MM.1S (cell line): ENCODE measurements at regions not wholly inside any gene's neighbourhood (a gene's known extent, or its start where the extent isn't known, plus 50 kb on each side); places are given as distances from the start of the nearest gene placed in this dataset.

ENCODE experiments used
- DNase-seq: peaks from one replicate; pipeline ENCODE4 v3.0.0-alpha.2; 2015
- H2AFZ ChIP-seq: fragments of 300-600 bp; sonication (generic); 2 replicates; pipeline ENCODE4 v1.6.0; 2016; ENCODE audit warnings: antibody characterized with exemption, low read length
- H3F3A ChIP-seq: fragments of 300-600 bp; sonication (generic); 2 replicates; pipeline ENCODE4 v1.6.1; 2016; ENCODE audit warnings: mild to moderate bottlenecking, antibody characterized with exemption, low read length, moderate library complexity, mixed read lengths; ENCODE audit not compliant: insufficient read depth
- H3K27ac ChIP-seq: fragments of 300-600 bp; sonication (generic); 2 replicates; pipeline ENCODE4 v1.5.1; 2016; ENCODE audit warnings: mild to moderate bottlenecking, low read length
- H3K27me3 ChIP-seq: fragments of 300-600 bp; sonication (generic); replicated peaks from 2 replicates; pipeline ENCODE4 v1.6.0; 2016; ENCODE audit warnings: low read length; ENCODE audit not compliant: insufficient read depth
- H3K36me3 ChIP-seq: fragments of 300-600 bp; sonication (generic); replicated peaks from 2 replicates; pipeline ENCODE4 v1.6.1; 2016; ENCODE audit warnings: mild to moderate bottlenecking, low read length, mixed read lengths; ENCODE audit not compliant: insufficient read depth
- H3K4me1 ChIP-seq: fragments of 300-600 bp; sonication (generic); 2 replicates; pipeline ENCODE4 v1.6.1; 2016; ENCODE audit warnings: low read length, mixed read lengths
- H3K4me2 ChIP-seq: fragments of 300-600 bp; sonication (generic); 2 replicates; pipeline ENCODE4 v1.6.0; 2016; ENCODE audit warnings: low read depth, low read length
- H3K4me3 ChIP-seq: fragments of 300-600 bp; sonication (generic); 2 replicates; pipeline ENCODE4 v1.5.1; 2016; ENCODE audit warnings: low read length, mixed read lengths
- H3K79me2 ChIP-seq: fragments of 300-600 bp; sonication (generic); 2 replicates; pipeline ENCODE4 v1.6.1; 2016; ENCODE audit warnings: mixed run types, low read length, mixed read lengths
- H3K9ac ChIP-seq: fragments of 300-600 bp; sonication (generic); 2 replicates; pipeline ENCODE4 v1.6.1; 2016; ENCODE audit warnings: low read length, mixed read lengths
- H3K9me2 ChIP-seq: fragments of 300-600 bp; sonication (generic); replicated peaks from 2 replicates; pipeline ENCODE4 v1.6.1; 2016; ENCODE audit warnings: mild to moderate bottlenecking, low read length, mixed read lengths; ENCODE audit not compliant: insufficient read depth
- H3K9me3 ChIP-seq: fragments of 300-600 bp; sonication (generic); replicated peaks from 2 replicates; pipeline ENCODE4 v1.6.1; 2016; ENCODE audit warnings: mild to moderate bottlenecking, low read length, mixed read lengths; ENCODE audit not compliant: insufficient read depth
- H4K20me1 ChIP-seq: fragments of 300-600 bp; sonication (generic); 2 replicates; pipeline ENCODE4 v1.6.1; 2016; ENCODE audit warnings: mild to moderate bottlenecking, low read length, moderate library complexity, mixed read lengths; ENCODE audit not compliant: insufficient read depth
- EZH2 ChIP-seq: fragments of 300-600 bp; sonication (generic); optimal IDR thresholded peaks from 2 replicates; pipeline ENCODE3; 2017; ENCODE audit warnings: low read depth, mild to moderate bottlenecking, antibody characterized with exemption, low read length, mixed read lengths
- EZH2phosphoT487 ChIP-seq: fragments of 300-600 bp; sonication (generic); IDR thresholded peaks from 2 replicates; pipeline ENCODE4 v1.6.1; 2018; ENCODE audit warnings: antibody characterized with exemption, low read length
- TF ChIP-seq, protein P1 (sequence below): fragments of 300-600 bp; sonication (generic); IDR thresholded peaks from 2 replicates; pipeline ENCODE4 v1.5.1; 2016; ENCODE audit warnings: antibody characterized with exemption, low read length, mixed read lengths

DNA sequence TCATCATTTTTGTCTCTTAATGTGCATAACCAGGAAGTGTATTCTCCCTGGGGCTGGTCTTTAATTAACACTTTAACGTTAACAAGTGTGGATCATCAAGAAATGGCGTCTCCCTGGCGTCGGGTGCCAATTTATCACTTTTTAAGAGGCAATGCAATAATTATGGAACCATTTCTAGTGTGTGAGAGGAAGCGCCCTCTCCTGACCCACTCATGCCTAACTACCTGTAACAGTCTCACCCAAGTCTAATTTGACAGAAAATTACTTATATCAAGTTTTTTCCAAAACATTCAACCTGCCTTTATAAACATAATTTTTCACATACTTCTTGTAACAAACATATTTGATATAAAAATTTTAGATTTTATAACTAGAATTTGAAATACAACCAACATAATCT lies 905.3 kb upstream of the MDGA2 start:
- H3K27ac ChIP-seq = no peak overlapping the region
- H3K4me1 ChIP-seq = no peaks in the 10 kb centered on the region
- TF ChIP-seq, protein P1, sequence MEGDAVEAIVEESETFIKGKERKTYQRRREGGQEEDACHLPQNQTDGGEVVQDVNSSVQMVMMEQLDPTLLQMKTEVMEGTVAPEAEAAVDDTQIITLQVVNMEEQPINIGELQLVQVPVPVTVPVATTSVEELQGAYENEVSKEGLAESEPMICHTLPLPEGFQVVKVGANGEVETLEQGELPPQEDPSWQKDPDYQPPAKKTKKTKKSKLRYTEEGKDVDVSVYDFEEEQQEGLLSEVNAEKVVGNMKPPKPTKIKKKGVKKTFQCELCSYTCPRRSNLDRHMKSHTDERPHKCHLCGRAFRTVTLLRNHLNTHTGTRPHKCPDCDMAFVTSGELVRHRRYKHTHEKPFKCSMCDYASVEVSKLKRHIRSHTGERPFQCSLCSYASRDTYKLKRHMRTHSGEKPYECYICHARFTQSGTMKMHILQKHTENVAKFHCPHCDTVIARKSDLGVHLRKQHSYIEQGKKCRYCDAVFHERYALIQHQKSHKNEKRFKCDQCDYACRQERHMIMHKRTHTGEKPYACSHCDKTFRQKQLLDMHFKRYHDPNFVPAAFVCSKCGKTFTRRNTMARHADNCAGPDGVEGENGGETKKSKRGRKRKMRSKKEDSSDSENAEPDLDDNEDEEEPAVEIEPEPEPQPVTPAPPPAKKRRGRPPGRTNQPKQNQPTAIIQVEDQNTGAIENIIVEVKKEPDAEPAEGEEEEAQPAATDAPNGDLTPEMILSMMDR = no peak
- TF ChIP-seq EZH2 = no peak
- no peaks in the 10 kb centered on the region for H3K79me2 ChIP-seq
- no peak overlapping the region for H3K4me2 ChIP-seq
- no peaks in the 10 kb centered on the region for H3K36me3 ChIP-seq
- DNase-seq = no peak
- no peaks in the 10 kb centered on the region for H3K27me3 ChIP-seq
- no peaks in the 10 kb centered on the region for H3F3A ChIP-seq
- no peak overlapping the region for H3K4me3 ChIP-seq
- H4K20me1 ChIP-seq = no peaks in the 10 kb centered on the region
- no peak overlapping the region for H2AFZ ChIP-seq
- no peaks in the 10 kb centered on the region for H3K9me2 ChIP-seq
- H3K9me3 ChIP-seq = no peaks in the 10 kb centered on the region
- H3K9ac ChIP-seq = no peak overlapping the region

GRCh38 chr14:48575772-48576171 lies 900.4 kb upstream of the MDGA2 start:
- DNase-seq = no peak
- Histone ChIP-seq H3K4me3 (no peak overlapping the region), H4K20me1 (no peaks in the 10 kb centered on the region), H3K9ac (no peak overlapping the region), H3K27ac (no peak overlapping the region), H3K9me3 (no peaks in the 10 kb centered on the region), H3K9me2 (no peaks in the 10 kb centered on the region), H2AFZ (no peak overlapping the region), H3K36me3 (no peaks in the 10 kb centered on the region), H3F3A (no peaks in the 10 kb centered on the region), H3K4me1 (no peaks in the 10 kb centered on the region), H3K27me3 (no peaks in the 10 kb centered on the region), H3K79me2 (no peaks in the 10 kb centered on the region), H3K4me2 (no peak overlapping the region)
- TF ChIP-seq, protein P1 = no peak
- TF ChIP-seq EZH2phosphoT487 (no peak), EZH2 (no peak)

- no peaks in the 10 kb centered on the region for H3K79me2 ChIP-seq
- TF ChIP-seq, protein P1 = no peak
- H3K27me3 ChIP-seq = no peaks in the 10 kb centered on the region
- no peak overlapping the region for H3K9ac ChIP-seq
- no peak for DNase-seq
- H3K27ac ChIP-seq = no peak overlapping the region
- no peaks in the 10 kb centered on the region for H3K36me3 ChIP-seq
- H3K4me1 ChIP-seq = no peaks in the 10 kb centered on the region
- no peaks in the 10 kb centered on the region for H3K9me3 ChIP-seq
- no peak overlapping the region for H3K4me3 ChIP-seq
- no peaks in the 10 kb centered on the region for H4K20me1 ChIP-seq
- no peaks in the 10 kb centered on the region for H3K9me2 ChIP-seq
- no peak overlapping the region for H2AFZ ChIP-seq
- no peaks in the 10 kb centered on the region for H3F3A ChIP-seq
- no peak overlapping the region for H3K4me2 ChIP-seq
Observed at GRCh38 chr14:48568688-48569087, 893.3 kb upstream of the MDGA2 start.

DNA sequence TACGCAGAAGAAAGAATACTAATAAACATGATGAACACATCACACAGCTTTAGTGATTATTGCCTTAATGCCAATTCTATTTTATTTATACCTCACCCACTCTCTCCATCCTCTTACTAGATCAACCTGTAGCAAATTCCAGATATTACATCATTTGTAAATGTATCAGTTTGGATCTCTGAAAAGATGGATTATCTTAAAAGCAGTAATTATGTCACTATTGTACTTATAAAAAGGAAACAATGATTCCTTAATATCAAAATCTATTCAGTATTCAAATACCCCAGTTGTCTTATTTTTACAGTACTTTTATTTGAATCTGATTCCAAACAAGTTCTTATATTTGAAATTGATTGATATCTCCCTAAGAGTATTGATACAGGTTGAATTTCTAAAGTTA lies 892.8 kb upstream of the MDGA2 start:
- H3K9me2 ChIP-seq = no peaks in the 10 kb centered on the region
- no peak for DNase-seq
- no peaks in the 10 kb centered on the region for H3K4me1 ChIP-seq
- H3F3A ChIP-seq = no peaks in the 10 kb centered on the region
- H3K36me3 ChIP-seq = no peaks in the 10 kb centered on the region
- no peaks in the 10 kb centered on the region for H3K79me2 ChIP-seq
- TF ChIP-seq EZH2phosphoT487 = no peak
- TF ChIP-seq, protein P1 = no peak
- no peak for TF ChIP-seq EZH2
- H3K9ac ChIP-seq = no peak overlapping the region
- H3K4me2 ChIP-seq = no peak overlapping the region
- H2AFZ ChIP-seq = no peak overlapping the region
- H3K4me3 ChIP-seq = no peak overlapping the region
- no peaks in the 10 kb centered on the region for H3K27me3 ChIP-seq
- H3K27ac ChIP-seq = no peak overlapping the region
- H4K20me1 ChIP-seq = no peaks in the 10 kb centered on the region
- no peaks in the 10 kb centered on the region for H3K9me3 ChIP-seq
